ENCODE measurements at regions not wholly inside any gene's neighbourhood (a gene's known extent, or its start where the extent isn't known, plus 50 kb on each side); places are given as distances from the start of the nearest gene placed in this dataset.
A peak's percentile ranks its signal among the peaks of the same experiment; 100 is the strongest.

GRCh38 chr13:84255226-84255797 lies 373.0 kb upstream of the SLITRK1 start:
- DNase-seq, result no peak

- no peak for DNase-seq
Observed at GRCh38 chr13:84249463-84249862, 367.2 kb upstream of the SLITRK1 start.

- no peak for DNase-seq
Observed at GRCh38 chr13:84243340-84243739, 361.1 kb upstream of the SLITRK1 start.

GRCh38 chr13:84239032-84239431 lies 356.8 kb upstream of the SLITRK1 start:
- DNase-seq, result no peak

- DNase-seq, result no peak
Observed at GRCh38 chr13:84238381-84238780, 356.1 kb upstream of the SLITRK1 start.

GRCh38 chr13:84237143-84237542 lies 354.9 kb upstream of the SLITRK1 start:
- no peak for DNase-seq

GRCh38 chr13:84234416-84234815 lies 352.1 kb upstream of the SLITRK1 start:
- DNase-seq, result no peak

- no peak for DNase-seq
Observed at GRCh38 chr13:84230568-84230967, 348.3 kb upstream of the SLITRK1 start.

GRCh38 chr13:84211048-84211447 lies 328.8 kb upstream of the SLITRK1 start:
- DNase-seq, result no peak

- DNase-seq, result no peak
Observed at GRCh38 chr13:84208246-84208910, 326.1 kb upstream of the SLITRK1 start.

GRCh38 chr13:84207509-84207908 lies 325.2 kb upstream of the SLITRK1 start:
- no peak for DNase-seq

- no peak for DNase-seq
Observed at GRCh38 chr13:84200971-84201370, 318.7 kb upstream of the SLITRK1 start.

- DNase-seq, result no peak
Observed at GRCh38 chr13:84192125-84192524, 309.9 kb upstream of the SLITRK1 start.

- DNase-seq, result no peak
Observed at GRCh38 chr13:84191139-84191538, 308.9 kb upstream of the SLITRK1 start.

- DNase-seq, result no peak
Observed at GRCh38 chr13:84187626-84188025, 305.4 kb upstream of the SLITRK1 start.

- no peak for DNase-seq
Observed at GRCh38 chr13:84139561-84140158, 257.4 kb upstream of the SLITRK1 start.

GRCh38 chr13:84137292-84137691 lies 255.0 kb upstream of the SLITRK1 start:
- peak; percentile 42 for DNase-seq

GRCh38 chr13:84136582-84136981 lies 254.3 kb upstream of the SLITRK1 start:
- DNase-seq, result no peak

- no peak for DNase-seq
Observed at GRCh38 chr13:84132491-84132890, 250.2 kb upstream of the SLITRK1 start.

- DNase-seq, result no peak
Observed at GRCh38 chr13:84131249-84131648, 249.0 kb upstream of the SLITRK1 start.

GRCh38 chr13:84130495-84131114 lies 248.3 kb upstream of the SLITRK1 start:
- no peak for DNase-seq

GRCh38 chr13:84129966-84130365 lies 247.7 kb upstream of the SLITRK1 start:
- DNase-seq, result no peak

- no peak for DNase-seq
Observed at GRCh38 chr13:84127597-84128128, 245.4 kb upstream of the SLITRK1 start.

- DNase-seq, result no peak
Observed at GRCh38 chr13:84126671-84127171, 244.4 kb upstream of the SLITRK1 start.

Measured in stimulated activated CD4-positive, alpha-beta T cell treated with anti-CD3 and anti-CD28 coated beads, Interleukin-15, amount 100 ng/mL, for 24 hours (primary cell).